ENCODE measurements at regions not wholly inside any gene's neighbourhood (a gene's known extent, or its start where the extent isn't known, plus 50 kb on each side); places are given as distances from the start of the nearest gene placed in this dataset.

DNA sequence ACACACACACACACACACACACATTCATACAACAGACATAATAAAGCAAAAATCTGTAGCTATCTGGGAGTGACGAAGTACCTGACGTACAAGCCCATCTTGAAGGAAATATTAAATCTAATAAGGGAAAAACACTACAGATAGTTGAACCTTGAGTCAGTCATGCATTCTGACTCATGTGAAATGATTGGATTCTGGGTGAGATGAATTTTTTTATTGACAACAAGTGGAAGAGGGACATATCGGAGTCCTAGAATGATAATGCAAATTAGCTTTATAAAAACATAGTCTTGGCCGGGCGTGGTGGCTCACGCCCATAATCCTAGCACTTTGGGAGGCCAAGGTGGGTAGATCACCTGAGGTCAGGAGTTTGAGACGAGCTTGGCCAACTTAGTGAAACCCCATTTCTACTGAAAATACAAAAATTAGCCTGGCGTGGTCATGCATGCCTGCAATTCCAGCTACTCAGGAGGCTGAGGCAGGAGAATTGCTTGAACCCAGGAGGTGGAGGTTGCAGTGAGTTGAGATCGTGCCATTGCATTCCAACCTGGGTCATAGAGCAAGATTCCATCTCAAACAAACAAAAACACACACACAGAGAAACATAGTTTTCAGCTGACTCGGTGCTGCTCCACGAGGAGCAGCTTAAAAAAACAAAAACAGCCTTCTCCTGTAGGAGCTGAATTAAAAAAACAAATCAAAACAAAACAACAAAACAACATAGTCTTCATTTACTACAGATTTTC is 154.4 kb upstream of the MKLN1 start:
- TF ChIP-seq, protein P1, sequence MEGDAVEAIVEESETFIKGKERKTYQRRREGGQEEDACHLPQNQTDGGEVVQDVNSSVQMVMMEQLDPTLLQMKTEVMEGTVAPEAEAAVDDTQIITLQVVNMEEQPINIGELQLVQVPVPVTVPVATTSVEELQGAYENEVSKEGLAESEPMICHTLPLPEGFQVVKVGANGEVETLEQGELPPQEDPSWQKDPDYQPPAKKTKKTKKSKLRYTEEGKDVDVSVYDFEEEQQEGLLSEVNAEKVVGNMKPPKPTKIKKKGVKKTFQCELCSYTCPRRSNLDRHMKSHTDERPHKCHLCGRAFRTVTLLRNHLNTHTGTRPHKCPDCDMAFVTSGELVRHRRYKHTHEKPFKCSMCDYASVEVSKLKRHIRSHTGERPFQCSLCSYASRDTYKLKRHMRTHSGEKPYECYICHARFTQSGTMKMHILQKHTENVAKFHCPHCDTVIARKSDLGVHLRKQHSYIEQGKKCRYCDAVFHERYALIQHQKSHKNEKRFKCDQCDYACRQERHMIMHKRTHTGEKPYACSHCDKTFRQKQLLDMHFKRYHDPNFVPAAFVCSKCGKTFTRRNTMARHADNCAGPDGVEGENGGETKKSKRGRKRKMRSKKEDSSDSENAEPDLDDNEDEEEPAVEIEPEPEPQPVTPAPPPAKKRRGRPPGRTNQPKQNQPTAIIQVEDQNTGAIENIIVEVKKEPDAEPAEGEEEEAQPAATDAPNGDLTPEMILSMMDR (conservative IDR thresholded peaks at IDR 0.05; ENCODE audit: low read depth, low read length) = no peak
- DNase-seq (ENCODE audit: low read depth) = peak; percentile 69
- no peak overlapping the region for H3K4me3 ChIP-seq (ENCODE audit: low read depth, low read length)

DNA sequence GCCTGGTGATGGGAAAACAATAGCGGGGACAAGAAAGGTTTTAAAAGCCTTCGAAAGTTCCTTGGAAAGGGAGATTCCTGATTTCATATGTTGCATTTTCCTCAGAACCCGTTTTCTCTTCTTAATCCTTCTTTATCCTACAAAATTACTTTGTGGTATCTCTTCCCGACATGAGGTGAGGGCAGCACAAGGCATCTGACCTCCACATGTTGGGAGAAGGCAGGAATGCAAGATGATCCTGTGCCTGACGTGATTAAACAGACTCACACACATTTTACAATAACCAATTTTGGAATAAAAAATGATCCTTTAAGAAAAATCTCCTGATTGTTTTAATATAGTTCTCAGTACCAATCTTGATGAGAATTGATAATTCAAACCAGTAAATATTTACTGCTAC is 153.3 kb upstream of the MKLN1 start:
- DNase-seq (ENCODE audit: low read depth) = no peak
- H3K4me3 ChIP-seq (ENCODE audit: low read depth, low read length) = no peak overlapping the region
- TF ChIP-seq, protein P1 (conservative IDR thresholded peaks at IDR 0.05; ENCODE audit: low read depth, low read length) = no peak

DNA sequence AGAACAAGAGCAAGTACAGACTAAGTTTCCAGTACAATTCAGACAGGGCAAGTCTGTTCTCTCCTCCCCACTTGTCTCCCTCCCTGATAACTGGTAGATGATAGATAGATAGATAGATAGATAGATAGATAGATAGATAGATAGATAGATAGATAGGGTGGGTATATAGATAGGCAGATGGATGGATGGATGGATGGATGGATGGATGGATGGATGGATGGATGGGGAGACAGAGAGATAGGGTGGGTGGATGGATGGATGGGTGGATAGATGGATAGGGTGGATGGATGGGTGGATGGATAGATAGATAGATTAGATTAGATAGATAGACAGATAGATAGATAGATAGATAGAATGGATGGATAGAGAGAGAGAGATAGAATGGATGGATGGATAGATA is 152.8 kb upstream of the MKLN1 start:
- TF ChIP-seq, protein P1 (conservative IDR thresholded peaks at IDR 0.05; ENCODE audit: low read depth, low read length) = no peak
- no peak for DNase-seq (ENCODE audit: low read depth)
- H3K4me3 ChIP-seq (ENCODE audit: low read depth, low read length) = no peak overlapping the region

DNA sequence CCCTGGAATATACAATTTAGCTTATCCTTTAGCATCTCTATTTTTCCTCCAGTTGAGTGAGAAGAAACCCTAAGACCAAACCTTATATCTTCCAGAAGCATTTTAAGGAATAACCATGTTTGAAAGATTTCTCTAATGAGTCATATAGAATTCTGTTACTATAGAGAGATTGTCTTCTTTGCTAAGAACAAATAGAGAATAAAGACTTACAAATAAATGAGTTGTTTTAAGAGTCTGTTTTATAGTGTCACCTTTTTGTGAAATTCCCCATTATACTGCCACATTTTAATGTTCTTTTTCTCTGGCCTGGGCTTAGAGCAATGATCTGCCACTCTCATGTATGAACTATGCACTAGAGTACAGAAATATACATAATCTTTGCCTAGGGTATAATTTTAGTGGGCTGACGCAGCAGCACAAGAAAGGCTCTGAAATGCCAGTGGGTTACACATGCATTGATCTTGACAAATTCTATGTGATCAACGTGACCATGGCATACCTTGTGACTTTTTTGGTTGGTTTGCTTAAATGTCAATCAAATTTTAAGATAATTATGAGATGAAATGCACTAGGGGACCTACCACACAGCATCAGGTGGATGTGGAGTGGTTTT is 145.1 kb upstream of the MKLN1 start:
- TF ChIP-seq, protein P1 (conservative IDR thresholded peaks at IDR 0.05; ENCODE audit: low read depth, low read length) = no peak
- no peak overlapping the region for H3K4me3 ChIP-seq (ENCODE audit: low read depth, low read length)
- DNase-seq (ENCODE audit: low read depth) = no peak

DNA sequence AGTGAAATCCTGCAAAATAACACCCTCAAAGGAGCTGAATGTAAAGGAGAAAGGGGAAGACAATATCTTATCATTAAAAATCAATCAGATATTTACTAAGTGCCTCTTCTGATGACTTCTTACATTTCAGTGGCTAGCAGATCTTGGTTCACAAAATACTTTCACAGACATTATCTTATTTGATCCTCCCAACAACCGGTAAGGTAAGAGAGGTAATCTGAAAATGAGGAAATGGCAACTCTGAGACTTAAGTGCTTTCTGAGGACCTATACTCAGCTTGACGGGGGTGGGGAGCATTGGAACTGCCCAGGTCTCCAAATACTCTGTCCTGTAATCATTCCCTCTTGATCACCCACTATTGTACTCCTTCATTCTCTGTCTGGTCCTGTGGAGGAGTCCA is 144.6 kb upstream of the MKLN1 start:
- no peak for DNase-seq (ENCODE audit: low read depth)
- TF ChIP-seq, protein P1 (conservative IDR thresholded peaks at IDR 0.05; ENCODE audit: low read depth, low read length) = no peak
- no peak overlapping the region for H3K4me3 ChIP-seq (ENCODE audit: low read depth, low read length)

DNA sequence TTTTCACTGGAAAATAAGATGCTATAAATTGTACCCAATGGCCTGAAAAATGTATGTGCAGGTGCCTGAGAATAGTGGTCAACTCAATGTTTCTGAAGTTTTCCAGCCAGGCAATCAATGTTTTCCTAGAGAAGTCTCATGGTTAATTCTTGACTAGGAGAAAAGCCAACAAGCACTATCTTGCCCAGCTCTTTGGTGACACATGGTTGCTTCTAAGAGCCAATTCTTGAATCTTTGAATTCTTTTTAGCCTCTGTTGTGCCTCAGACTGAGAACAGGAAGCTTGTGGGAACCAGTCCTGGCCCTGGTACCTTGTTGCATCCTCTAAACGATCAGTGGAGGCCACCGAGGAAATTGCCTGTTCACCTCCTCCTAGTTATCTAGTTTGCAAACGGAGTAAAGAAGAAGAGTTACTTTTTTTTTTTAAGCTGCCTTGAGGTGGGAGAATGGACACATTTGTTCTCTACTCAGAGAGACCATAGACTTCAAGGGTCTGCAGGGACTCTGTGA is 144.0 kb upstream of the MKLN1 start:
- TF ChIP-seq, protein P1 (conservative IDR thresholded peaks at IDR 0.05; ENCODE audit: low read depth, low read length) = no peak
- no peak overlapping the region for H3K4me3 ChIP-seq (ENCODE audit: low read depth, low read length)
- DNase-seq (ENCODE audit: low read depth) = no peak
